Activated CD8-positive, alpha-beta memory T cell treated with anti-CD3 and anti-CD28 coated beads, Interleukin-2, amount 50 U/mL, for 24 hours (primary cell): ENCODE measurements at regions not wholly inside any gene's neighbourhood (a gene's known extent, or its start where the extent isn't known, plus 50 kb on each side); places are given as distances from the start of the nearest gene placed in this dataset.
"Not testable (repeated sequence)": the region's sequence is repeated elsewhere in the genome, so short reads cannot be mapped to it uniquely, and the experiment has no call there.

Experiments used
- DNase-seq: peaks from one replicate; pipeline ENCODE4 v3.0.0-alpha.2; 2020; ENCODE audit errors: extremely low read depth

GRCh38 chr19:31037286-31037980, 311.8 kb downstream of the TSHZ3 start:
- no peak for DNase-seq

GRCh38 chr19:31031455-31031854, 317.8 kb downstream of the TSHZ3 start:
- DNase-seq = not testable (repeated sequence)

- DNase-seq = no peak
Measured at GRCh38 chr19:31023038-31023437, 326.2 kb downstream of the TSHZ3 start.

- DNase-seq = no peak
Measured at GRCh38 chr19:31018936-31019335, 330.3 kb downstream of the TSHZ3 start.

- DNase-seq = no peak
Measured at GRCh38 chr19:31015778-31016177, 333.5 kb downstream of the TSHZ3 start.

- no peak for DNase-seq
Measured at GRCh38 chr19:31014668-31015067, 334.6 kb downstream of the TSHZ3 start.

- DNase-seq = no peak
Measured at GRCh38 chr19:31013384-31014020, 335.7 kb downstream of the TSHZ3 start.

- DNase-seq = no peak
Measured at GRCh38 chr19:31002518-31003244, 346.6 kb downstream of the TSHZ3 start.

GRCh38 chr19:31001991-31002390, 347.2 kb downstream of the TSHZ3 start:
- no peak for DNase-seq

GRCh38 chr19:31000913-31001312, 348.3 kb downstream of the TSHZ3 start:
- no peak for DNase-seq

GRCh38 chr19:30999726-31000125, 349.5 kb downstream of the TSHZ3 start:
- DNase-seq = no peak

- DNase-seq = no peak
Measured at GRCh38 chr19:30997222-30997621, 352.0 kb downstream of the TSHZ3 start.

GRCh38 chr19:30978639-30979038, 370.6 kb downstream of the TSHZ3 start:
- DNase-seq = no peak

GRCh38 chr19:30969591-30969990, 379.6 kb downstream of the TSHZ3 start:
- DNase-seq = no peak

- DNase-seq = no peak
Measured at GRCh38 chr19:30968841-30969399, 380.3 kb downstream of the TSHZ3 start.

GRCh38 chr19:30968210-30968609, 381.0 kb downstream of the TSHZ3 start:
- DNase-seq = no peak

- DNase-seq = no peak
Measured at GRCh38 chr19:30966486-30966885, 382.8 kb downstream of the TSHZ3 start.

- DNase-seq = no peak
Measured at GRCh38 chr19:30959011-30959410, 390.2 kb downstream of the TSHZ3 start.

GRCh38 chr19:30955112-30956104, 393.8 kb downstream of the TSHZ3 start:
- DNase-seq = no peak

- DNase-seq = not testable (repeated sequence)
Measured at GRCh38 chr19:30944276-30944932, 404.8 kb downstream of the TSHZ3 start.
